HG02840 (cell line): ENCODE measurements at regions not wholly inside any gene's neighbourhood (a gene's known extent, or its start where the extent isn't known, plus 50 kb on each side); places are given as distances from the start of the nearest gene placed in this dataset.
"Not testable (repeated sequence)": the region's sequence is repeated elsewhere in the genome, so short reads cannot be mapped to it uniquely, and the experiment has no call there.

ENCODE experiments used
- ATAC-seq: cut with Tn5 transposase; IDR thresholded peaks from one replicate; pipeline ENCODE4 v1.9.1; 2021; ENCODE audit warnings: mild to moderate bottlenecking, moderate library complexity, moderate number of reproducible peaks; ENCODE audit not compliant: unreplicated experiment, low FRiP score

DNA sequence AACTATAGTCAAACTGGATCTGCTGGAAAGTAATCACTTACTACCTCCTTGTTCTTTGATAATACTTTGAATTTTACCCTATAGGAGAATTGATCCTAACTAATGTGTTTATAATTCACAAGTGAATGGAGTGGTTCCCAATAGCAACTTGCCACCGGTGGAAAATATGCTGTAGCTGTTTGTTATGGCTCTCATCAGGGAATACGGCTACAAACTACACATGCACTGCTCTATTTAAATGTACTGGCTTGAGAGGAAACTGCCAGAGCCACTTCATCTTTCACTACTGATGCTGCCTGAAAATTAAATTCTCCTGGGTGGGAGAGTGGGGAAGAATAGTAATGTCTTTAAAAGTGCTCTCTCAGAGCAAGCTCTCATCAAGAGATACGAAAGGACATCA lies 448.5 kb upstream of the GRAMD2B start:
- no peak for ATAC-seq

DNA sequence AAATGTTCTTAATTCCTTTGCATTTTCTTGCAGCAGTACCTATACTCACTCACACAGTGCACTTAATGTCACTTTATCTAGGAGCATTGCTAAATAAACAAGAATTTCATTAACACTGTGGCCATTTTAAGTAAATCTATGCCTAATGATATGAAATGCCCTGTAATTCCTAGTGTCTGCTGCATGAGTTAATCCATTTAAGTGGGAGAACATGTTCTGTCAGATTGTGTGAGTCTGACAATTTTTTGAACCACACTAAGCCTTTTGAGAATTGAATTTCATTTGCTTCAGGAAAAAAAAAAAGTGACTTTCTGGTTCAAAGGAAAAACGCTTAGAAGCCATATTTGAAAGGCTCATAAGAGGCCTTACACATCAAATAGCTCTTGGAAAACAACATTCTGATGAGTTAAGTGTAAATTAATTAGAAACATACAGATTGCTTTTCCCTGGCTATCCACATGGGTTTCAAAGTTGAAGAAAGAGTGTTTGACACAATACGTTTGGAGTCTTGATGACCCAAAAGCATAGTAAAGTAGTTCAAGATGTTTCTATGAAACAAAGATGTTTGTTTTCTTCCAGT lies 446.7 kb upstream of the GRAMD2B start:
- ATAC-seq: no peak

DNA sequence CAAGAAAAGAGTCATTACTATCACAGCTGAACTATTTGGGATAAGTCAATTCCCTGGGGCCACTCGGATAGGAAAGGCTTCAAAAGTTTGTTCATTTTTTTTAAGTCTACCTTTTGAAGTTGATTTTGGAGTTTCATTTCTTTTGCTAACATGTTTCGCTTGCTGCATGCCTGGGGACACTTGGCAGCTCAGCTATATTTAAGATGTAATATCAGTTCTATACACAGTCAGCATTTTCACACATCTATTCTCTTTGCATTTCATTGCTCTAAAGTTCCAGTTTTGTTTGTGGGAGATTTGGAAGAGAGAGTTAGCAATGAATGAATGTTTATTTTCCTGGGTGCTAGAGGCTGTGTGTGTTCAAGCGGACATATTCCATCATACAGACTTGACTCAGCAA lies 445.2 kb upstream of the GRAMD2B start:
- ATAC-seq: no peak

DNA sequence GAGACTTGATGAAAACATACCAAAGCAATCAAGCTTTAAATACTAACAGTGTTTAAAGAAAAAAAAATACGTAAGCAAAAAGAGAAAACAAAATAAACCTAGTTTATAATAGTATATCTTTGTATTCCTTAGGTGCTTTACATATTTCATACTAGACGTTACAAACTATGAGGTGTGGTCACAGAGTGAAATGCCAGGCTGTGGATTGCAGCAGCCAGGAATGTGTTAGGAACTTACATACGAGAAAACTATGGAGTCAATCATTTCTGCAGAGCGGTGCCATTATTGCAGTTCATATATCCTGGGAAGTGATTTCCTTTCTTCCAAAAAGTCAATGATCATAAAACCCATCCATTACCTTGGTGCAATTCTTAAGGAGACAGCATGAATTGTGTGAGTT lies 443.6 kb upstream of the GRAMD2B start:
- no peak for ATAC-seq

DNA sequence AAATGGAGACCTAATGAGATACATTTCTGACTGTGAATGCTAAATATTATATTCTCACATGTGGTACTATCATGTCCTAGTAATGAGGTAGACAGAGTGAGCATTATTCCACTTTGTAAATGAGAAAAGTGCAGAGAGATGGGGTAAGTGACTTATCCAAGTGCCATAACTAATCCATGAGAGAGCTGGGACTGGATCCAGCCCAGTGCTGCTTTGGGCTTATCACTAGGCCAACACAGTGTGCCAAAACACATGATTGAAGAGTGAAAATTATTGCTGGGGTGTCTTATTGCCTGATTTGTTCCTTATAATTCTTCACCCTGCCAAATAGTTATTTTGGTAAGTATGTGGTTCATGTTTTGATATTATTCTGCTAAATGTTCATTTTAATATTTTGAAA lies 442.2 kb upstream of the GRAMD2B start:
- ATAC-seq: no peak

DNA sequence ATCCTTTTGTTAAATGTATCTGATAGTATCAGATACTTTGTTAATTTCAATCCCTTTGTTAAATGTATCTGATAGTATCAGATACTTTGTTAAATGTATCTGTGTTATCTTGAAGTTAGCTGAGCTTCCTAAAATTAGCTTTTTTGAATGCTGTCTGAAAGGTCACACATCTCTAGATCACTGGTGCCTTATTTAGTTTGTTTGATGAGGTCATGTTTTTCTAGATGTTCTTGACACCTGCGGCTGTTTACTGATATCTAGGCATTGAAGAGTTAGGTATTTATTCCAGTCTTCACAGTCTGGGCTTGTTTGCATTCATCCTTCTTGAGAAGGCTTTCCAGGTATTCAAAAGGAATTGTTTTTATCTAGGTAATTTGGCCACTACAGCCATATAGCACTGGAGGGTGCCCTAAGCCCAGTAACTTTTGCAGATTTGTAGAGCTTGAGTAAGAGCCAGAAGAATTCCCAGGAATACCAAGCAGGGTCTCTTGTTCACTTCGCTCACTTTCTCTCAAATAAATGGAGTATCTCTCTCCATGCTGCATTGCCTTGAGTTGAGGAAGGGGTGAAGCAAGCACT lies 435.4 kb upstream of the GRAMD2B start:
- ATAC-seq: no peak

DNA sequence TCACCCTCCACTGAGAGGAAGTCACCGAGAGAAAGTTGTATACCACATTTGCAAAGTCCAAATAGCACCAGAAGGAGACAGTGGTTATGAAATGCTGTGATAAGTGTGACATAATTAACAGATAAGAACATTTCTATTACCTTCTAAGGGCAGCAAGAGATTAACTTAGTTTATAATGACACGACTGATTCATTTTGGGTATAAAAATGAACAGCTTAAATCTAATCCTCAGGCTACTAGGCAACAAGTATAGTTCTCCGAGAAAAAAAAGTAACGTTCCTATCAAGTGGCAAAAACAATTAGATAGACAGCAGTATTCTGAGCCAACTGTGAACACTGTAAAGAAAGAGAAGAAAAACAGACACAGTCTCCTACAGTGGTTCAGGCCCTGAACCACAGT lies 431.2 kb upstream of the GRAMD2B start:
- no peak for ATAC-seq

DNA sequence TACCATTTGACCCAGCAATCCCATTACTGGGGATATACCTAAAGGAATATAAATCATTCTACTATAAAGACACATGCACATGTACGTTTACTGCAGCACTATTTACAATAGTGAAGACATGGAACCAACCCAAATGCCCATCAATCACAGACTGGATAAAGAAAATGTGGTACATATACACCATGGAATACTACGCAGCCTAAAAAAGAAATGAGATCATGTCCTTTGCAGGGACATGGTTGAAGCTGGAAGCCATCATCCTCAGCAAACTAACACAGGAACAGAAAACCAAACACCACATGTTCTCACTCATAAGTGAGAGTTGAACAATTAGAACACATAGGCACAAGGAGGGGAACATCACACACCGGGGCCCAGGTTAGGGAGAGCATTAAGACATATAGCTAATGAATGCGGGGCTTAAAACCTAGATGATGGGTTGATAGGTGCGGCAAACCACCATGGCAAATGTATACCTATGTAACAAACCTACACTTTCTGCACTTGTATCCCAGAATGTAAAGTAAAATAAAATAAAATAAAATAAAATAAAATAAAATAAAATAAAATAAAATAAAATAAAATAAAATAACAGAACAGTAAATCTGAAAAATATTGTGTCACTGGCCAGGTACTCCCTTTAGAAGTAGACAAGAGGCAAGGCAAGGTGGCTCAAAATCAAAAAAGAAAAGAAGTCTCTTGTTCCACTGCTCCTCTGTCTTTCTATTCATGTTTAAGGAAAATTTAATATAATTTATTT lies 423.8 kb upstream of the GRAMD2B start:
- not testable (repeated sequence) for ATAC-seq

DNA sequence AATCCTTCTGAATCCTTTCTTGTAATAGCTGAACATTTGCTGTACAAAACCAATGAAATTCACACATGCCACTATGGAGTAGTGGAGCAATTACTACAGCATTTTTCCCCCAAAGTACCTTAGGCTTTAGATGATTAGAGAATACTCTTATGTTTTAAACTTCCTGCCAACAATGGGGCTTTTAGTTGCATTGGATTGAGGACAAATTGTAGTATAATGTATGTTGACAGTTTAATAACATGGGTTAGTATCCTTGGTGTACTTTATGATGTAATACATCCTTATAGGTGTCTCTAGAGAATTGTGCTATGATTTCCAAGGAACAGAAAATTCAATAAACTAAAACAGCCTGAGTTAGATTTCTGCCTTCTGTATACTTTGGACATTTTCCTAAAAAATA lies 422.7 kb upstream of the GRAMD2B start:
- no peak for ATAC-seq

DNA sequence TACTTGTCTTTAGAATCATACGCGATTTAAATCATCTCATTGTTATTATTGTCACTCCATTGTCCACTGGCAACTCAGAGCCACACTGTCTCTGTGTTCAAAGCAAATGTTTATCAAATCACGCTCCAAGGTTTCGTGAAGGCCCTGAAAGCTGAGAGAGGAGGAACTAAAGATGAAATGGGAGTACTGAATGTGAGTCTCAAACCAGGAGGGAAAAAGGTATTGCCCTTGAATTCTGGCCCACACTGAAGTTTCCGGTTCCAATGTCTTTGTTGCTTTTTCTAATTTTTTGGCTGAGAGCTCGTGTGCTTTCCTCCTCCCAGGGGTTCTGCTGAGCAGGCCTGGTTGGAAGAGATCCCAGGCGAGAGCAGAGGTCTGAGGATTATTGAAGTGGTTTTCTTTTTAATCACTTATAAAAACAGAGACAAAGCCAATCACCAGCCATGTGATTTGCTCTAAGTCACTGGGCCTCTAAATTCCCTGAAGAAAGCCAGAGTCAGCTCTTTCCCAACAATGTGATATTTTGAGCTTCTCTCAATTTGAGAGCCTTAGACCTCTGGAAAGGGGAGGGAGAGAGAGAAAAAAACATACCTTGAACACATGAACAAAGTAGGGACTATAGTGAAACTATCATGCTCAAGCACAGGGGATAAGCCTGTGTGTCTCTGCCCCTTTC lies 420.8 kb upstream of the GRAMD2B start:
- no peak for ATAC-seq

DNA sequence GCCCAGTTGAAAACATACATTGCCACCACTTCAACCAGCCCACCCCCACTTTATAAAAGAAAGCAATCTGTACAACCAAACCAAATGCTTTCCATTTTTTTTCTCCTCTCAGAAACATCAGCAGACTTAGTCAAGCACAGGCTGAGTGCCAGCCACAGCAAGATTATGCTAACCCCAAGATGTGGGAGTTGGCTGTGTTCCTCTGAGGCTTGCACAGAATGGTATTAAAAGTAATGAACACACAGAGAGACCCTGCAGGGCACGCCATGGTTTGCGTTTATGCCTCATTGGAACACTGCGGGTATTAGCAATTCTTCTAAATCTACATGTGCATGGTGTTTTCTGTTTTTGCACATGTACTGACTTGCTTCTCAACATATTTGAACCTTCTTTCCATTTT lies 419.9 kb upstream of the GRAMD2B start:
- ATAC-seq: no peak

DNA sequence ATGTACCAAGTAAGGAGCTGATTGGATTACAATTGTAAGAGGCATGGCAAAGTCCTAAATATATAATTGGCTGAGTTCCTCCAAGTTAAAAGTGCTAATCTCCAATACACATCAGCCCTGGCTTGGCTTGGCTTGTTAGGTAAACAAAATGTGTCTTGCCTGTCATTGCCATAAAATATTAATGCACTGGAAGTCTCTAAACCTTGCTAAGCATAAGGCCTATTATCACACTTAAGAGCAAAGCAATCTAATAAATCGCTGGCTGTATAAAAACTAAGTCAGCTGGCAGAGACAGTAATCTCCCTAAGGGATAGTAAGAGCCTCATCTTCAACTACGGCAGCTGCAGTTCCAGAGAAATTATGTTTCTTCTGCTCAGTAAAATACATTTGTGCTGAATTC lies 418.6 kb upstream of the GRAMD2B start:
- no peak for ATAC-seq

DNA sequence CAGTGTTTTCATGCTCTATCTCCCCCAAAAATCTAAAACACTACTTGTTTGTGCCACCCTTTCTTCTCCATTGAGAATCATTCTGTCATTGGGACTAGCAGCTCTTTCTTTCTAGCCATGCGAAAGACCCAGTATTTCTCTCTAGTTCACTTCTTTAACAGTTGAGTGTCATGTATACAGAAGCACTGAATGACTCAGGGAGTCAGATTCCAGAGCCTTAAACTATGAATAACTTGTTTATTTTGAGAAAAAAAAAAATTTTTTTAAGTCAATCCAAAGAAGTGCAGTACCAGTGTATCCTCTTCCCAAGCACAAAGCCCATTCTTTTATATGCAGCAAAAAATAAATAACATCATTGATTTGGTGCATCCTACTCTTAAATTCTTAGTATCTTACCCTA lies 415.4 kb upstream of the GRAMD2B start:
- ATAC-seq: no peak

DNA sequence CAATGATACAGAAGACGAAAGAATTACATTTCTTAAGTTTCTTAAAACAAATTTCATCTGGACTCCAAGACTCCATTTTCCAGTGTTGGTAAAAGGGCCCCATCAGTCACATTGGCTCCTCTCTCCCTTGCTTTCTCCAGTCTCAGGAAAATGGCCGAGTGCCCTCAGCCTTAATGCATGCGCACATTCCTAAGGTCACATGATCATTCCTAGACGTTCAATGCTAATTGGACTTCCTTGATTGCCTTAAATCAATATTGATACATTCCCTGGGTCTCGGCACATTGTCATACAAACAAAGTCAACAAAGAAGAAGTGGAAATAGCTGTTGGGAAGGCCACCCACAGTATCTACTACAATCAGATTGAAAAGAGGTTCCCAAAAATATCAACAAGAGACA lies 413.6 kb upstream of the GRAMD2B start:
- no peak for ATAC-seq

DNA sequence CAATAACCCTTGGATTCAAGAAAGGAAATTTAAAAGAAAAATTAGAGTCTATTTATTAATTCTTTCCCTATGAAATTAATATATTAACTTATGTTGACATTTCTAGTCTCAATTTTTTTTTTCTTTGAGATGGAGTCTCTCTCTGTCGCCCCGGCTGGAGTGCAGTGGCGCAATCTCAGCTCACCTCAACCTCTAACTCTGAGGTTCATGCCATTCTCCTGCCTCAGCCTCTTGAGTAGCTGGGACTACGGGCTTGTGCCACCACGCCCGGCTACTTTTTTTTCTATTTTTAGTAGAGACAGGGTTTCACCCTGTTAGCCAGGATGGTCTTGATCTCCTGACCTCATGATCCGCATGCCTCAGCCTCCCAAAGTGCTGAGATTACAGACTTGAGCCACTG lies 411.7 kb upstream of the GRAMD2B start:
- ATAC-seq: not testable (repeated sequence)

DNA sequence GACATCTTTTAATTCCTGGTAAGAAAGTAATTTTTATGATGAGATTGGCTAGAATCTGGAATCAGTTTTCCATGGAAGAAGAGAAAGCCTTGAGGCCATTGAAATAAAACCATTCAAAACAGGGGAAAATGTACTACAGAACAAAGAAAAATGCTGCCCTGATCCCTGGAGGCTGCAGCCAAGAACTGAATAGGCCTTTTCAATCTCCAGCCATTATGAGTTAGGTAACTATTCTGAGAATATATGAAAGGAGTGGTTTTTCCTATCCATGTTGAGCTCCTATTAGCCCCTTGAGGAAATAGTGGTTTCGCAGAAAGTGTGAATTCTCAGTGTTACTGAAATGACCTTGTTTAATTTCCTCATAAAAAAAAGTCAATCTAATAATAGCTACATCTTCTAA lies 408.5 kb upstream of the GRAMD2B start:
- no peak for ATAC-seq

DNA sequence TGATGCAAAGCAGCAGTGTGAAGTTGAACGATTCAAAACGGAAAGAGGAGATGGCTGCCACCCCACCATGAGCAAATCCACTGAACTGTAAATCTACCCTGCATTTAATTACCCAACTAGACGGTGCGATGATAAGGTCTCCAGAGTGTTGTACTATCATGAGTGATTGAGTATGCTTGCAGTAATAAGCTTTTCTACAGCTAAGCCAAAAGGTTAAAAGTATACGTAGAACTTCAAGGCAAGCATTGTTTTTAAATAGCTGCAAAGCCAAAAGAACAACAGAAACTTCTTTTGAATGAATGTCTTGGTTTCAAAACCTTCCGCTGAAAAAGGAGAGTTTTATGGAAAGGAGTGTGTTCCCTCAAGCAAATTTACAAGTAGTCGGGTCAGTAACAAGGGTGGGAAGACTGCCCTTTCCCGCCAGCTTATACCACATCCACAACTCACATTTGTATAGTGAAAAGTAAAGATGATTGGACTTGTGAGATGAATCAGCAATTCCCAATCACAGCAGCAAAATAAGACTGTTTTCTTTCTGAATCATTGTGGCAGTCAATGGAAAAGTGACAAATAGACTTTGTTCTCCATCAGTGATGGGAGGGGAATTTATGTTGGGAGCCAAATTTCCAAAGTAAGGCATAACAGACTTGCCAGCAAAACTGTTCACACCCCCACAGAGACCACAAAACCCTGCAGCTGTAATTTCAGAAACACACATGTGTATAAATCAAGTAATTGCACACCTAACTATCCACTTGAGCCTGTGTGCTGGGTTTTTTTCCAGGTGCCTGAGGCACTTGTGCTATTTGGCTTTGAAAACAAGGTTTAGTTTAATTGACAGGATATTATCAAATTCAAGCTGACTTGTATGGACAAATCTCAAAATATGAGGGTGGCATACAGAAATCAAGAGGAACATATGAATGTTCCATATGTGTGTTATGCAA lies 407.7 kb upstream of the GRAMD2B start:
- no peak for ATAC-seq

DNA sequence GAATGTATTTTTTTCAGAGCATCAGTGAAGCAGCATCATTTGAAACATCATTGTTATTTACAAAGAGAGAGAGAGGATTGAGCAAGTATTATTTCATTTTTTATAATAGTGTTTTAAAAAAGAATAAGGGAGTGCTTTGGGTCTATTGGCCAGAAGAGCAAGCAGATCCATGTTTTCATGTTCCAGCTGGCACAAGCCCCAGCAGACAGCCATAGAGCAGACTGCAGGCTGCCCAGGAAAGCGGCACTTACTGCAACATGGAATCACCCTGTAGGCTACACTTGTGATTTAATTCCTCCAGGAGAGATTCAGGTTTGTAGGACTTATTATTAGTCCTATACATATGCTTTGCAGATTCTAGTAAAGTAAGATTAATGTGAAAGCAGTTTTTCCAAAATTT lies 407.0 kb upstream of the GRAMD2B start:
- ATAC-seq: no peak

DNA sequence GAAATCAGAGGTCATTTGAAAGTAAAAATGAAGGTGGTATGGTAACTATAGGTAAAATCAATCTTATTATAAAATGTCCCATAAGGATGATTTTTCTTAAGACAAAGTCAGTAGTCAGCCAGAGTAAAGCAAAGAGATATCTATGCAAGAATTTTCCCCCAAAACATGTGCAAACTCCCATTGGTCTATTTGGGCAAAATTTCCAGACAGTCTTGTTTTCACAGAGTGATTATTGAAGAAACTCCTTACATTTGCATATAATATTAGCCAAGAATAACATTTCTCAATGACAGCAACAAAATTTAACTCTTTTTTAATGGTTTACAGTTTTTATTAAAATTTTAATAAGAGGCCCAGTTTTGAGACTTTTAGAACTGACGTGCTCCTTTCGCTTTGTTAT lies 406.1 kb upstream of the GRAMD2B start:
- no peak for ATAC-seq

DNA sequence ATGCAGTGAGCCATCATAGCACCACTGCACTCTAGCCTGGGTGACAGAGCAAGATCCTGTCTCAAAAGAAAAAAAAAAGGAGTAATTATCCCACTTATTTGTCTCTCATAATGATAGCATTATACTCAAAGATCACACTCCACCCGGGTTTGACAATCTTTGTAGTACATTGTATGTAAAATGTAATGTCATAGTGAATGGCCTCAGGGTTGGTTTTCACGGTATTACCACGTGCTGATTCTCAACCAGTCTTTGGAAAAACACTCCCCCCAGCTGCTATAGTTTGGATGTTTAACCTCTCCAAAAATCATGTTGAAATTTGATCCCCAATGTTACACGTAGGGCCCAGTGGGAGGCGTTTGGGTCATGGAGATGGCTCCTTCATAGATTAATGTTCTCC lies 402.4 kb upstream of the GRAMD2B start:
- ATAC-seq: no peak
